Ovary (tissue), 7 donors: ENCODE measurements at regions not wholly inside any gene's neighbourhood (a gene's known extent, or its start where the extent isn't known, plus 50 kb on each side); places are given as distances from the start of the nearest gene placed in this dataset.

Experiments
- DNase-seq, 5 donors: peaks; one replicate each; pipeline ENCODE4 v3.0.0-alpha.2; 2019 to 2020
- H3K27ac ChIP-seq, 2 donors: fragments of 200-600 bp; one replicate each; pipeline versions ENCODE4 v1.5.1 to v1.8.0; 2019 to 2022
- H3K27me3 ChIP-seq: fragments of 200-600 bp; one replicate; pipeline ENCODE4 v1.8.0; 2022
- H3K36me3 ChIP-seq: fragments of 200-600 bp; sonication (generic); one replicate; pipeline ENCODE4 v1.5.1; 2019
- H3K4me1 ChIP-seq: one replicate; pipeline ENCODE4 v1.8.1; 2013; ENCODE audit warnings: mild to moderate bottlenecking, moderate library complexity; ENCODE audit not compliant: insufficient read depth
- H3K4me3 ChIP-seq: fragments of 200-600 bp; sonication (generic); one replicate; pipeline ENCODE4 v1.5.1; 2017
- H3K9me3 ChIP-seq, 2 donors: fragments of 200-600 bp in 1 of 2; sonication (generic) in 1 of 2; one replicate each; pipeline versions ENCODE4 v1.5.1 to v1.8.1; 2013 to 2019; ENCODE audit warnings: mild to moderate bottlenecking in 1 of 2, moderate library complexity in 1 of 2
- EP300 ChIP-seq: sonication (generic); formaldehyde crosslinking; IDR thresholded peaks from one replicate; pipeline ENCODE4 v1.6.1; 2017; ENCODE audit warnings: antibody characterized with exemption
- POLR2A ChIP-seq: fragments of 450-650 bp; IDR thresholded peaks from one replicate; pipeline ENCODE4 v1.6.1; 2017; ENCODE audit warnings: antibody characterized with exemption, mild to moderate bottlenecking, moderate library complexity
- WGBS, 3 donors: extraction: QIAGEN DNeasy Blood & Tissue Kit in 1 of 3; methylation state at CpG; one replicate each; pipeline versions ENCODE4 v1.1.5 to v1.1.7; 2013 to 2017; 5-methylcytosine and 5-hydroxymethylcytosine counted together
- intact Hi-C, 4 donors: fragments of 100-400 bp; cut with DNase I; formaldehyde crosslinking; loops; one replicate each; pipeline versions ENCODE4 v1.11.0 to v1.15.1; 2022 to 2023
- donor health status: DM: no; HTN: no; CAD: no; lungs with moderate emphysema.
- donor health status: DM: no; HTN: no; CAD: no.
- donor health status: Bipolar disorder and iron deficiency.
- donor health status: DM: no; HTN: no; CAD: no.
- donor health status: DM: yes; HTN: yes; CAD: no.

- 56 to 68% (median 67%) methylated on average over 2 of the region's 2 CpGs for WGBS, 3 donors
- H3K9me3 ChIP-seq: no peaks in the 10 kb centered on the region
- H3K27me3 ChIP-seq: no peaks in the 10 kb centered on the region
- H3K4me1 ChIP-seq: peaks cover 3% of the 10 kb centered on the region
- no peak for DNase-seq
- no peak overlapping the region for H3K27ac ChIP-seq
- TF ChIP-seq POLR2A: no peak
- TF ChIP-seq EP300: no peak
- no peaks in the 10 kb centered on the region for H3K36me3 ChIP-seq
- intact Hi-C loops: no loop called here
- H3K4me3 ChIP-seq: no peak overlapping the region
These were observed 50.0 kb upstream of the ADA2 start for GRCh38 chr22:17269224-17269606.
